ENCODE measurements at regions not wholly inside any gene's neighbourhood (a gene's known extent, or its start where the extent isn't known, plus 50 kb on each side); places are given as distances from the start of the nearest gene placed in this dataset.
"Not testable (repeated sequence)": the region's sequence is repeated elsewhere in the genome, so short reads cannot be mapped to it uniquely, and the experiment has no call there.

- FAIRE-seq, result no peak
- H3K9me3 ChIP-seq (ENCODE audit: control insufficient read depth in 2 of 3, insufficient read depth in 1 of 3, low read length in 3 of 3), result no peaks in the 10 kb centered on the region
- H3K4me3 ChIP-seq (ENCODE audit: low read length in 3 of 3), result no peak overlapping the region
- no peak for TF ChIP-seq CTCF (IDR thresholded peaks at IDR 0.05; ENCODE audit: borderline replicate concordance, extremely low read depth, insufficient read depth)
- no peak overlapping the region for H3K27ac ChIP-seq (ENCODE audit: low read depth in 2 of 2, low read length in 2 of 2)
- DNase-seq, result no peak
- H3K36me3 ChIP-seq (ENCODE audit: control insufficient read depth in 2 of 3, insufficient read depth in 3 of 3, low read length in 3 of 3), result no peaks in the 10 kb centered on the region
- intact Hi-C loops (cut with DNase I), result no loop called here
- no peak overlapping the region for H3K9ac ChIP-seq (ENCODE audit: low read length in 3 of 3)
- H3K27me3 ChIP-seq (ENCODE audit: control insufficient read depth, insufficient read depth, low read length), result no peaks in the 10 kb centered on the region
- peaks cover 0 to 3% (median 0%) of the 10 kb centered on the region in 3 donors for H3K4me1 ChIP-seq (ENCODE audit: control insufficient read depth in 2 of 3, insufficient read depth in 2 of 3, low read depth in 1 of 3, low read length in 3 of 3)
Measured at GRCh38 chr12:46657453-46658411, 168.1 kb downstream of the SLC38A4 start.

GRCh38 chr12:46655984-46656383, 169.8 kb downstream of the SLC38A4 start:
- H3K36me3 ChIP-seq (ENCODE audit: control insufficient read depth in 2 of 3, insufficient read depth in 3 of 3, low read length in 3 of 3); H3K27ac ChIP-seq (ENCODE audit: low read depth in 2 of 2, low read length in 2 of 2); FAIRE-seq; H3K4me1 ChIP-seq (ENCODE audit: control insufficient read depth in 2 of 3, insufficient read depth in 2 of 3, low read depth in 1 of 3, low read length in 3 of 3); H3K9me3 ChIP-seq (ENCODE audit: control insufficient read depth in 2 of 3, insufficient read depth in 1 of 3, low read length in 3 of 3); H3K4me3 ChIP-seq (ENCODE audit: low read length in 3 of 3); H3K27me3 ChIP-seq (ENCODE audit: control insufficient read depth, insufficient read depth, low read length); H3K9ac ChIP-seq (ENCODE audit: low read length in 3 of 3); DNase-seq; intact Hi-C loops (cut with DNase I): not testable (repeated sequence)

GRCh38 chr12:46653311-46653710, 172.5 kb downstream of the SLC38A4 start:
- TF ChIP-seq CTCF (IDR thresholded peaks at IDR 0.05; ENCODE audit: borderline replicate concordance, extremely low read depth, insufficient read depth), result no peak
- DNase-seq, result no peak
- no peak overlapping the region for H3K9ac ChIP-seq (ENCODE audit: low read length in 3 of 3)
- H3K4me1 ChIP-seq (ENCODE audit: control insufficient read depth in 2 of 3, insufficient read depth in 2 of 3, low read depth in 1 of 3, low read length in 3 of 3), result no peaks in the 10 kb centered on the region
- no peak for FAIRE-seq
- no peak overlapping the region for H3K27ac ChIP-seq (ENCODE audit: low read depth in 2 of 2, low read length in 2 of 2)
- H3K27me3 ChIP-seq (ENCODE audit: control insufficient read depth, insufficient read depth, low read length), result no peaks in the 10 kb centered on the region
- H3K4me3 ChIP-seq (ENCODE audit: low read length in 3 of 3), result no peak overlapping the region
- no peaks in the 10 kb centered on the region for H3K36me3 ChIP-seq (ENCODE audit: control insufficient read depth in 2 of 3, insufficient read depth in 3 of 3, low read length in 3 of 3)
- H3K9me3 ChIP-seq (ENCODE audit: control insufficient read depth in 2 of 3, insufficient read depth in 1 of 3, low read length in 3 of 3), result no peaks in the 10 kb centered on the region
- intact Hi-C loops (cut with DNase I), result no loop called here

GRCh38 chr12:46652692-46653091, 173.1 kb downstream of the SLC38A4 start:
- Histone ChIP-seq H3K36me3 (ENCODE audit: control insufficient read depth in 2 of 3, insufficient read depth in 3 of 3, low read length in 3 of 3) (no peaks in the 10 kb centered on the region), H3K27ac (ENCODE audit: low read depth in 2 of 2, low read length in 2 of 2) (no peak overlapping the region), H3K27me3 (ENCODE audit: control insufficient read depth, insufficient read depth, low read length) (no peaks in the 10 kb centered on the region), H3K4me3 (ENCODE audit: low read length in 3 of 3) (no peak overlapping the region), H3K9me3 (ENCODE audit: control insufficient read depth in 2 of 3, insufficient read depth in 1 of 3, low read length in 3 of 3) (no peaks in the 10 kb centered on the region), H3K4me1 (ENCODE audit: control insufficient read depth in 2 of 3, insufficient read depth in 2 of 3, low read depth in 1 of 3, low read length in 3 of 3) (no peaks in the 10 kb centered on the region), H3K9ac (ENCODE audit: low read length in 3 of 3) (no peak overlapping the region)
- FAIRE-seq (no peak), DNase-seq (no peak)
- no peak for TF ChIP-seq CTCF (IDR thresholded peaks at IDR 0.05; ENCODE audit: borderline replicate concordance, extremely low read depth, insufficient read depth)
- intact Hi-C loops (cut with DNase I), result no loop called here

Data from kidney (tissue), 13 donors.